Fibroblast of lung (primary cell): ENCODE measurements at regions not wholly inside any gene's neighbourhood (a gene's known extent, or its start where the extent isn't known, plus 50 kb on each side); places are given as distances from the start of the nearest gene placed in this dataset.

Experiments used
- EZH2 ChIP-seq: IDR thresholded peaks from 2 replicates; pipeline ENCODE4 v1.5.1; 2012; ENCODE audit warnings: low read length, control low read depth, mild to moderate bottlenecking; ENCODE audit errors: missing control alignments
- TF ChIP-seq, protein P1 (sequence below), 2 donors: IDR thresholded peaks in 1 of 2; conservative IDR thresholded peaks in 1 of 2; 1 replicate in 1 of 2; 2 replicates in 1 of 2; pipeline ENCODE4 v1.5.1; 2011 to 2012; ENCODE audit warnings: low read length in 2 of 2, control low read depth in 1 of 2, inconsistent platforms in 1 of 2, low read depth in 1 of 2, mild to moderate bottlenecking in 1 of 2

DNA sequence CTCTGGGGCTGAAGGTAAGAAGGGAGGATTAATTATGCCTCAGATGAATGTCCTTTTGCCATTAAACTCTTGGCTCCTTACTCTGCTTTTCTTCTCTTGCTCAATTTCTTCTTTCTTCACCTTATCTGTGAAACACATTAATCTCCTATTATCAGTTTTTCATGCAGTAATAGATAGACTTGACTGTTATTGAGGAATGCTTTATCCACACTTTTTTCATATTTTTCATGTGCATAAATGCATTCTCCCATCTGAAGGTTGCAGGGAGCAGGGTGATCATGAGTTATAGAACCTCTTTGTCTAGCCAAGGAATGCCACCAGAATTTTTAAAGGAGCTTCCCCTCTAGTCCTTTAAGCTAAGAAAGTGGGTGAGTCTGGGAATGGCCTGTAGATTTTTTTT is 66.4 kb upstream of the CD180 start:
- TF ChIP-seq, protein P1, sequence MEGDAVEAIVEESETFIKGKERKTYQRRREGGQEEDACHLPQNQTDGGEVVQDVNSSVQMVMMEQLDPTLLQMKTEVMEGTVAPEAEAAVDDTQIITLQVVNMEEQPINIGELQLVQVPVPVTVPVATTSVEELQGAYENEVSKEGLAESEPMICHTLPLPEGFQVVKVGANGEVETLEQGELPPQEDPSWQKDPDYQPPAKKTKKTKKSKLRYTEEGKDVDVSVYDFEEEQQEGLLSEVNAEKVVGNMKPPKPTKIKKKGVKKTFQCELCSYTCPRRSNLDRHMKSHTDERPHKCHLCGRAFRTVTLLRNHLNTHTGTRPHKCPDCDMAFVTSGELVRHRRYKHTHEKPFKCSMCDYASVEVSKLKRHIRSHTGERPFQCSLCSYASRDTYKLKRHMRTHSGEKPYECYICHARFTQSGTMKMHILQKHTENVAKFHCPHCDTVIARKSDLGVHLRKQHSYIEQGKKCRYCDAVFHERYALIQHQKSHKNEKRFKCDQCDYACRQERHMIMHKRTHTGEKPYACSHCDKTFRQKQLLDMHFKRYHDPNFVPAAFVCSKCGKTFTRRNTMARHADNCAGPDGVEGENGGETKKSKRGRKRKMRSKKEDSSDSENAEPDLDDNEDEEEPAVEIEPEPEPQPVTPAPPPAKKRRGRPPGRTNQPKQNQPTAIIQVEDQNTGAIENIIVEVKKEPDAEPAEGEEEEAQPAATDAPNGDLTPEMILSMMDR (conservative IDR thresholded peaks at IDR 0.05 in 1 of 2, IDR thresholded peaks at IDR 0.05 in 1 of 2; ENCODE audit: low read depth in 1 of 2, low read length in 2 of 2), result no peak
- no peak for TF ChIP-seq EZH2
